ENCODE measurements at regions not wholly inside any gene's neighbourhood (a gene's known extent, or its start where the extent isn't known, plus 50 kb on each side); places are given as distances from the start of the nearest gene placed in this dataset.

GRCh38 chr6:49072885-49073620 lies 390.0 kb downstream of the MMUT start (continued):
- TF ChIP-seq REST (IDR thresholded peaks at IDR 0.05; ENCODE audit: low read depth) (no peak), ZNF274 (IDR thresholded peaks at IDR 0.05; ENCODE audit: low read depth, low read length) (no peak), YY1 (IDR thresholded peaks at IDR 0.05; ENCODE audit: extremely low read depth, insufficient replicate concordance, low read depth, low read length) (no peak)

GRCh38 chr6:49072146-49072545 lies 390.9 kb downstream of the MMUT start:
- Histone ChIP-seq H3K36me3 (ENCODE audit: control insufficient read depth in 1 of 2, insufficient read depth in 2 of 2, low read length in 2 of 2) (no peaks in the 10 kb centered on the region), H2AFZ (ENCODE audit: low read depth, low read length, poor library complexity, severe bottlenecking) (no peak overlapping the region), H3K27ac (ENCODE audit: low read depth, low read length) (no peak overlapping the region), H3K9me2 (ENCODE audit: insufficient read depth) (no peaks in the 10 kb centered on the region), H3K4me3 (replicated peaks in 1 of 2; ENCODE audit: low read depth in 1 of 2, low read length in 2 of 2) (no peak overlapping the region), H3K27me3 (ENCODE audit: insufficient read depth, low read length) (no peaks in the 10 kb centered on the region), H3K4me2 (ENCODE audit: low read length) (no peak overlapping the region), H3K9me3 (ENCODE audit: control insufficient read depth in 1 of 2, insufficient read depth in 1 of 2, low read depth in 1 of 2, low read length in 2 of 2) (no peaks in the 10 kb centered on the region), H4K20me1 (ENCODE audit: insufficient read depth) (no peaks in the 10 kb centered on the region), H3K9ac (ENCODE audit: low read length) (no peak overlapping the region), H3K79me2 (ENCODE audit: insufficient read depth, low read length) (no peaks in the 10 kb centered on the region), H3K4me1 (ENCODE audit: control insufficient read depth in 1 of 2, insufficient read depth in 2 of 2, low read length in 2 of 2) (no peaks in the 10 kb centered on the region)
- RAD21 ChIA-PET (ENCODE audit: low non-redundant PET in 1 of 2, low total read pairs in 2 of 2, uncharacterized antibody in 2 of 2, unreplicated experiment in 2 of 2): no interaction called here
- no peak for ATAC-seq
- BruUV-seq (replicated peaks): no TSS peak
- intact Hi-C loops (cut with micrococcal nuclease): no loop called here
- CTCF ChIA-PET: interaction anchor here (1.0 kb wide), 1 partner anchor 338 kb away, joined by 3 read pairs; no protein-coding TSS in a partner anchor
- DNase-seq (ENCODE audit: low read depth, low spot score): no peak
- POLR2A ChIA-PET: no interaction called here
- TF ChIP-seq REST (IDR thresholded peaks at IDR 0.05; ENCODE audit: low read depth): no peak
- TF ChIP-seq EGR1 (IDR thresholded peaks at IDR 0.05; ENCODE audit: low read depth): no peak
- no peak for TF ChIP-seq RAD21 (IDR thresholded peaks at IDR 0.05; ENCODE audit: low read depth)
- TF ChIP-seq ZBTB33 (IDR thresholded peaks at IDR 0.05; ENCODE audit: extremely low read depth, insufficient replicate concordance, low read length): no peak
- TF ChIP-seq SRF (IDR thresholded peaks at IDR 0.05; ENCODE audit: low read depth): no peak
- TF ChIP-seq SIN3A (IDR thresholded peaks at IDR 0.05; ENCODE audit: low read depth): no peak
- TF ChIP-seq ELF1 (IDR thresholded peaks at IDR 0.05; ENCODE audit: borderline replicate concordance, low read depth): no peak
- TF ChIP-seq CTCF (IDR thresholded peaks at IDR 0.05 in 2 of 3, conservative IDR thresholded peaks at IDR 0.05 in 1 of 3; ENCODE audit: borderline replicate concordance in 1 of 3, insufficient read depth in 1 of 3, low read depth in 2 of 3, low read length in 2 of 3): no peak
- TF ChIP-seq SP1 (IDR thresholded peaks at IDR 0.05; ENCODE audit: low read depth): no peak
- TF ChIP-seq POLR2A (IDR thresholded peaks at IDR 0.05; ENCODE audit: borderline replicate concordance, extremely low read depth, insufficient read depth, insufficient read length): no peak
